Ureter (tissue), 1 donor: ENCODE measurements at regions not wholly inside any gene's neighbourhood (a gene's known extent, or its start where the extent isn't known, plus 50 kb on each side); places are given as distances from the start of the nearest gene placed in this dataset.

Source experiments
- DNase-seq: peaks from one replicate; pipeline ENCODE4 v3.0.0-alpha.2; 2020; ENCODE audit warnings: low spot score
- donor health status: DM: yes; HTN: yes; CAD: no.

DNA sequence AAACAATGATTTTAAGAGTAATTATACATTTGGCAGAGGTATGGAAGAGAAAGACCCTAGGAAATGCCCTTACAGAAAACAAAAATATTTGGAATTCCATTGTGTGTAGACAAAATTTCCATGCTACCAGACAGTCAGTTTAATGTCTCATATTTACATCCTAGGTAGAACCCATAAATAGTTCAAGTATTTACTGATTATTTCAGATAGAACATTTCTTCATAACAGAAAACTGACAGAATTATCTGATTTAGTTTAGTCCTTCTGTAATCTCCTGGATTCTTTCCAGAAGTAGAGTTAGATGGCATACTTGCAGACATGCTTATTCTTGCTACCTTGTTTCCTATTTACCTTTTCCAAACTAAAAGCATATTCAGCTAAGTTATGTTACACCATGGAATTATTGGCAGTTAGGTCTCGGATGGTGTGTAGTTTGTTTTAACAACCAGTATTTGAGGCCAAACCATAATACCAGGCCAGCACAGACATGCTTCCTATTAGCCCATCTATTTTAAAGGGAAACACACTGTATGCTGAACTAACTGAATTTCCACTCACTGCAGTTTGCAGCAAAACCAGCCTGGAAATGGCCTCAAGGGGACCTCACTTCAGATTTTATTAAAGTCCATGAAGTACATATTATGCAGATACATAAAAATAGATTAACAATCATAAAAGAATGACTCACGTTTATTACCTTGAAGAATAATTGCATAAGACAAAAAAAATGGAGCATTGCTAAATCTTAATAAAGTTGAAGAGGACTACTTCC, 126.6 kb upstream of the LRIG3 start:
- no peak for DNase-seq

GRCh38 chr12:59044791-59045190, 124.5 kb upstream of the LRIG3 start:
- DNase-seq = no peak

- no peak for DNase-seq
Measured at GRCh38 chr12:59041241-59042121, 121.2 kb upstream of the LRIG3 start.

GRCh38 chr12:59040656-59041055, 120.4 kb upstream of the LRIG3 start:
- no peak for DNase-seq

DNA sequence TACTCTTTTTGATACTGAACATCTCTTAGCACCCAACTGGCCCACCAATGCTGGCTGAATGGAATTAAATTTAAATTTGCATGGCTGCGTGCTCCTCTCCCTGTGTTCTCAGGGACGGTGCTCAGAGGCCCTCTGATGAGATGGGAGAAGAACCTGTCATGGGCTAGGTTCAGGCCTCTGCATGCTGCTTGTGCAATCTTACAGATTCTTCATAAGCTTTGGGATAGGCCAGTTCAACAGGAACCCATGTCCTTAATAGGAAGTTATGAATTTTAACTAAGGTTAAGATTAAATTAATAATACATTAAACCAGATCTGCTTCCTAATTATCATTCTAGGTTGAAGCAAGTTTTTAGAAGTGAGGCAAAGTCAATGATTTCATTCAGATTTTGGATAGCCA, 119.7 kb upstream of the LRIG3 start:
- DNase-seq = no peak

- no peak for DNase-seq
Measured at GRCh38 chr12:59039005-59039404, 118.7 kb upstream of the LRIG3 start.

GRCh38 chr12:59036973-59037762, 116.9 kb upstream of the LRIG3 start:
- no peak for DNase-seq

DNA sequence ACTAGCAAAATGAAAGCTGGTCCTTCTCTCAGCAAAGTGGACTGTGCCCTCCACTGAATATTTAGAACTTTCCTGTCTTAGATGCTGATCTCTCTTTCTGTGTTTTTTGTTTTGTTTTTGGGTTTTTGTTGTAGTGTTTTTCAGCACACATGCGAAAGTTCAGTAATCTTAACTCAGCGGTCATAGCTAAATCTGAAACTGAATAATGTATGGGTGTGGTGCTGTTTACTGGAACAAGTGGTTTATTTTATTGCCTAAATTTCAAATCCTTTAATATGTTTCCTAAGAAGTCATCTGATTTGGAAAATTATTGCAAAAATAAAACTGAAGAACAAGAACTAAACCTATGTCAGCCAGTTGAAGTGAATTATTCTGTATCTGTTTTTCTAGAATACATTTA, 116.0 kb upstream of the LRIG3 start:
- no peak for DNase-seq

DNA sequence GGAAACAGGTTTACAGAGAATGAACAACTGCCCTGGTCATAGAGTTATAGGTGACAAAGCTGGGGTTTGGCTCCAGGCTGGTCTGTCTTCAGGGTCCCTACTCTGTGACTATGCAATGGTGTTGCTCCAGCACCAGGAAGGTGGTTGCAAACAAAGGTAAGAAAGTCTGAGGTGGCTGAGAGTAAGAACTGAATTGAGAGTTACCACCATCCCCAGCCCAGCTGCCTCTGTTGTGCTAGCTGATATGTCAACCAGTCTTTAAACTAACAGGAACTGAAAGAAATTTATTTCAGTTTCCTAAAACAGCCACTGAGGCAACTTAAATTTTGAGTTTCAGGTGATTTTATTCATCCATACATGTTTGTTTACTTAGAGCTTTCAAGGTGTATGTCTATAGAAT, 111.0 kb upstream of the LRIG3 start:
- DNase-seq = no peak

DNA sequence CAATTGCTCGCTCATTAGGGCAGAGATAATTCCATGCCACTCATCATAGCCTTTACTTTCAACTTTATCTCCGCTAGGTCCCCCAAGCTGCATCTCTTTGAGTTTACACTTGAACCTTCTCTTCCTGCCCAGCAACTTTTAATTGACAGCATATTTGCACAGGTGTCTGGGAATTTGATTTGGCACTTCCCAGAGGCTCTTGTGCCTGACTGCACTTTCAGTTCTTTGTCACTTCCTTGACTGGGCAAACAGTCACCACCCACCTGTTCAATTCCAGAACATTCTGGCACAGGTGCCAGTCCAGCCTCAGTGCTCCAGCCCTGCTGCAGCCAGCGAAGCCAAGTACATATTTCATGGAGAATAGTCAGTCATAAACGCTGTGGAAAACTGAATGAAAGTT, 110.1 kb upstream of the LRIG3 start:
- no peak for DNase-seq

DNA sequence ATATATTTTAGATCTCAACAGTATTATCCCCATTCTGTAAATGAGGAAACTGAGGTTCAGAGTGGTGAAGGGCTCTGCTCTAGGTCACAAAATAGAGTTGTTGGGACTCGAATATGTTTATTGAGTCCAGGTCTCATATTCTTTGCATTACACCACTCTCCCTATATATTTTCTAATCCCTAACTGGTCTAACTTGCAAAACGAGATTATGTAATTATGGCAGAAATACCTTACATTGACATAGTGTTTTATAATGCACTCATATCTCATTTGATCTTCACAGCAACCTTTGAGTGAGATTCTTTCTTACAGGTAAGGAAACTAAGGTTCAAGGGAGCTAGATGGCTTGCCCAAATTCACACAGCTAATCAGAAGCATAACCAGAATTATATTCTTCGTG, 106.9 kb upstream of the LRIG3 start:
- DNase-seq = no peak

- no peak for DNase-seq
Measured at GRCh38 chr12:59023861-59024424, 103.6 kb upstream of the LRIG3 start.

GRCh38 chr12:59020073-59020946, 100.0 kb upstream of the LRIG3 start:
- no peak for DNase-seq

GRCh38 chr12:59014885-59015284, 94.6 kb upstream of the LRIG3 start:
- DNase-seq = no peak

DNA sequence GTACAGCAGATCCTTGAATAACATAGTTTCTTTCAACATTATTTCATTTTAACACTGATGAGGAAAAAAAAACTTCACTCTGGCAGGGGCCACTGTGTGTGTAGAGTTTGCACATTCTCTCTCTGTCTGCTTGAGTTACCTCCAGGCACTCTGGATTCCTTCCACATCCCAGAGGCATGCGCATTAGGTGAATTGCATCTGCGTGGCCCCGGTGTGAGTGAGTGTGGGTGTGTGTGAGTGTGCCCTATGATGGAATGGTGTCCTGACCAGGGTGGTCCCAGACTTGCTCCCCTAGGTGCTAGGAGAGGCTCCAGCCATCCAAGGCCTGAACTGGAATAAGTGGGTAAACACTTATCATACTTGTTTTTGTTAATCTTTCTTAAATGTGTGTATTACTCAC, 90.6 kb upstream of the LRIG3 start:
- DNase-seq = no peak

DNA sequence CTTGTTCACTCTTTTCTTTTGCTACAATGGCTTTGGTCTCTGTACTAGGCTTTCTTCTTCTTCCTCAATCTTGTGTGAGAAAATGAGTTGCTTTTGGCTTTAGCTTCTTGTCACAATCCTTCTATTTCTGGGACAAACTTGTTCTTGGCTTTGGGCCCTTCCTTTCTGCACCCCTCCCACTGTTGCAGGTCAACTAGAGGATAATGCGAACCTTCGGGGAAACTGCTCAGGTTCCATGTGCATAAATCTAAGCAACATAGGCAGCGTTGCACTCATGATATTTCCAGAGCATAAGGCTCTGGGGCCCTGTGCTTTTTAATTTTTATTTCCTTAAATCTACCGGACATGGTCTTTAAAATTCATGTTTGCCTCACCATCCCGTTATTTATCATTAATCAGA, 89.8 kb upstream of the LRIG3 start:
- no peak for DNase-seq

DNA sequence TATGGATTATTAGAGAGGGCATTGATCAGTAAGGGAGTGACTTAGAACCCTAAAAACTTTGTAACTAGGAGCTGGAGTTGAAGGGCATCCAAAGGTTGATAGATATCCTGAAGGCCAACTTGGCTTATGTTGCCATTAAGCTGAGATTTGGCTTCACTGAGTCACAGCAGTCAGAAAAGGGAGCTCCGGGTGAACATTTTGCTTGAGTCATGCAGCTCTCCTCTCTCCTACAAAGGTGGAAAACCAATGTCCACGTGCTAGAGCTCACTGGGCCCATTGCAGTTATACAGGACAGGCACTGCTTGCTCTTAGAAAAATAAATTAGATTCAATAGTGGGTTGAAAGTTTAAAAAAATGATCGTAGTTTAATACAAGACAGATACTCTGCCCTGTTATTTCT, 87.3 kb upstream of the LRIG3 start:
- no peak for DNase-seq

- DNase-seq = no peak
Measured at GRCh38 chr12:59005193-59005955, 85.1 kb upstream of the LRIG3 start.

- DNase-seq = no peak
Measured at GRCh38 chr12:59004456-59004855, 84.2 kb upstream of the LRIG3 start.

GRCh38 chr12:58995666-58996363, 75.5 kb upstream of the LRIG3 start:
- no peak for DNase-seq
